Osteocyte (in vitro differentiated cells): ENCODE measurements at regions not wholly inside any gene's neighbourhood (a gene's known extent, or its start where the extent isn't known, plus 50 kb on each side); places are given as distances from the start of the nearest gene placed in this dataset.

Experiments
- DNase-seq: peaks from one replicate; pipeline ENCODE4 v3.0.0; 2021; ENCODE audit warnings: mixed read lengths; ENCODE audit not compliant: unreplicated experiment; ENCODE audit errors: extremely low spot score
- H3K27ac Mint-ChIP-seq: one replicate; pipeline ENCODE4 v1.8.0; 2021; ENCODE audit warnings: mild to moderate bottlenecking, mixed read lengths; ENCODE audit not compliant: unreplicated experiment
- H3K27me3 Mint-ChIP-seq: one replicate; pipeline ENCODE4 v1.8.0; 2021; ENCODE audit warnings: mixed read lengths; ENCODE audit not compliant: unreplicated experiment
- H3K36me3 Mint-ChIP-seq: one replicate; pipeline ENCODE4 v1.8.0; 2021; ENCODE audit warnings: mixed read lengths; ENCODE audit not compliant: unreplicated experiment
- H3K4me1 Mint-ChIP-seq: one replicate; pipeline ENCODE4 v1.8.0; 2021; ENCODE audit warnings: mixed read lengths; ENCODE audit not compliant: unreplicated experiment
- H3K4me3 Mint-ChIP-seq: one replicate; pipeline ENCODE4 v1.8.0; 2021; ENCODE audit warnings: mild to moderate bottlenecking, moderate library complexity, mixed read lengths; ENCODE audit not compliant: unreplicated experiment
- H3K9me3 Mint-ChIP-seq: one replicate; pipeline ENCODE4 v1.8.0; 2021; ENCODE audit warnings: mixed read lengths; ENCODE audit not compliant: unreplicated experiment
- CTCF ChIP-seq: fragments of 200-600 bp; sonication (generic); IDR thresholded peaks from 2 replicates; pipeline ENCODE4 v1.5.0; 2021; ENCODE audit warnings: antibody characterized with exemption, mild to moderate bottlenecking, moderate library complexity

DNA sequence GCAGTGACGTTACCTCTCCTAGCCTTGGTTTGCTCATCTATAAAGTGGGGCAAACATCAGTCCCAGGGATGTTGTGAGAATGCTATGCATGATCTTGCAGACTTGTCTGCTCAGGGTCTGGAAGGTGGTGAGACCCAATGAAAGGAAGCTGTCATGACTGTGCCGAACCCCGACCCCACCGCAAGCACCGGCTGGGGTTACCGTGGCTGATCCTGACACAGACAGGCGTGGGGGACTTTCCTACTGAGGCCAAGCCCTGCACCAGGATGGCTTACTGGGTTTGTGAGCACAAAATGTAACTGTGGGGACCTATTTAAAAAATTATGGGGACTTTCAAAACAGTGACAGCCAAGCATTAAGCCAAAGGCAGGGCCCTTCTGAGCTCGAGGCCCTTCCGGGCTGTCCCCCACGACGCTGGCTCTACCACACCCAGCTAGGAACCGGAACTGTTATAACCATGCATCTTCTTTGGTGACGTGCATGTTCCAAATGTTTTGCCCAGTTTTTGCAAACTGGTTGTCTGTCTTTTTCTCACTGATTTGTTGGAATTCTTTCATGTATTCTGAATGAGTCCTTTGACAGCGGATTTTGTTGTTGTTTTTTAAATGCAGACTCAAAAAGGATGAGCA is 76.6 kb upstream of the PMEPA1 start:
- H3K27me3 Mint-ChIP-seq: peaks cover 13% of the 10 kb centered on the region
- H3K36me3 Mint-ChIP-seq: no peaks in the 10 kb centered on the region
- TF ChIP-seq CTCF: no peak
- H3K27ac Mint-ChIP-seq: no peak overlapping the region
- no peaks in the 10 kb centered on the region for H3K4me1 Mint-ChIP-seq
- H3K4me3 Mint-ChIP-seq: no peak overlapping the region
- no peak for DNase-seq
- H3K9me3 Mint-ChIP-seq: no peaks in the 10 kb centered on the region

GRCh38 chr20:57785720-57786119 is 75.9 kb upstream of the PMEPA1 start:
- Mint-ChIP-seq H3K27ac (no peak overlapping the region), H3K27me3 (peaks cover 15% of the 10 kb centered on the region)

GRCh38 chr20:57785061-57785460 is 75.2 kb upstream of the PMEPA1 start:
- no peaks in the 10 kb centered on the region for H3K36me3 Mint-ChIP-seq
- no peak for DNase-seq
- H3K4me3 Mint-ChIP-seq: no peak overlapping the region
- no peaks in the 10 kb centered on the region for H3K9me3 Mint-ChIP-seq
- H3K27me3 Mint-ChIP-seq: peaks cover 15% of the 10 kb centered on the region
- H3K4me1 Mint-ChIP-seq: no peaks in the 10 kb centered on the region
- no peak overlapping the region for H3K27ac Mint-ChIP-seq
- no peak for TF ChIP-seq CTCF

More at GRCh38 chr20:57785720-57786119, 75.9 kb upstream of the PMEPA1 start:
- DNase-seq: no peak
- no peaks in the 10 kb centered on the region for H3K36me3 Mint-ChIP-seq
- TF ChIP-seq CTCF: no peak
- H3K4me3 Mint-ChIP-seq: no peak overlapping the region
- H3K9me3 Mint-ChIP-seq: no peaks in the 10 kb centered on the region
- H3K4me1 Mint-ChIP-seq: no peaks in the 10 kb centered on the region

DNA sequence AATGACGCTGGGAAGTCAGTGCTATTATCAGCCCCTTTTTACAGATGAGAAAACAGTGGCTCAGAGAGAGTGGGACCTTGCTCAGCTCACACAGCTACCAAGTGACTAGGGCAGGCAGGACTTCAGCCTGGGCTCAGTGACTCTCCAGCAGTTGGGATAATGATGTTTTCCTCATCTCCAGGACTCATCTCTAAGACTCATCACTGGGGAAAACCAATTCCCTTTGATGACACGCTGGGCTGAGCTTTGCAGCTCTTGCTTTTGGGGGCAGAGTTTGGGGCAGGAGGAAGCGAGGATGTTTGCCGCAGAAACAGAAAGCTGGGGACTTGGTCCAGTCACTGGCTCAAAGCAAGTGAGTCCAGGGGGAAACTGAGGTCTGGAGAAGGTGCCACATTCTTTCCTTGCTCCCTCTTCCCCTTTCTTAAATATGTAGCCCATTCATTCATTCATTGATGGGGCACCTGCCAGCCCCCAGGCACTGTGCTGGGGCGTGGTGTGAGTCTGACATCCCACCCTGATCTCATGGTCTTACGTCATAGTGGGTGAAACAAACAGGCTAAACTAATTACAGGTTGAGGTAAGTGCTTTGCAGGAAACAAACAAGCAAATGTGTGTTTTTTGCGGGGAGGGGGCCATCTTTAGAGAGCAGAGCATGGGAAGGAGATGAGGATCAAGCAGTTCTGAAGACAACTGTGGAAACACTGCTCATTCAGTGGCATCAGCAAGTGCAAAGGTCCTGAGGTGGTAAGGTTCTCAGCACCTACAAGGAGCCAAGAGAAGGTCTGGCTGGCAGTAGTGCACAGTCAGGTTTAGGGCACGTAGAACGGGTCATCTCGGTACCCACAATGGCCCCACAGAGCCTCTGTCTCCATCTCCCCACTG is 74.4 kb upstream of the PMEPA1 start:
- no peak for DNase-seq
- Mint-ChIP-seq H3K4me3 (no peak overlapping the region), H3K36me3 (no peaks in the 10 kb centered on the region), H3K4me1 (no peaks in the 10 kb centered on the region), H3K27ac (no peak overlapping the region), H3K9me3 (no peaks in the 10 kb centered on the region), H3K27me3 (peaks cover 16% of the 10 kb centered on the region)
- TF ChIP-seq CTCF: no peak

- Mint-ChIP-seq H3K36me3 (no peaks in the 10 kb centered on the region), H3K27me3 (peaks cover 21% of the 10 kb centered on the region), H3K27ac (no peak overlapping the region), H3K4me3 (no peak overlapping the region), H3K4me1 (no peaks in the 10 kb centered on the region), H3K9me3 (no peaks in the 10 kb centered on the region)
- TF ChIP-seq CTCF: no peak
- no peak for DNase-seq
These were observed 73.4 kb upstream of the PMEPA1 start for GRCh38 chr20:57783196-57783595.
